A673 (cell line): ENCODE measurements at regions not wholly inside any gene's neighbourhood (a gene's known extent, or its start where the extent isn't known, plus 50 kb on each side); places are given as distances from the start of the nearest gene placed in this dataset.

ENCODE experiments used
- EZH2 ChIP-seq: fragments of 200-600 bp; sonication (generic); IDR thresholded peaks from 2 replicates; pipeline ENCODE4 v1.6.1; 2017; ENCODE audit warnings: borderline replicate concordance, low read depth, mild to moderate bottlenecking, mixed read lengths, antibody characterized with exemption, low read length; ENCODE audit not compliant: poor library complexity, severe bottlenecking
- TF ChIP-seq, protein P1 (sequence below): fragments of 300-800, 200-600 bp; sonication (generic); conservative IDR thresholded peaks from 2 replicates; pipeline ENCODE4 v1.5.1; 2017; ENCODE audit warnings: low read depth, mild to moderate bottlenecking, antibody characterized with exemption, low read length, moderate library complexity, mixed read lengths

DNA sequence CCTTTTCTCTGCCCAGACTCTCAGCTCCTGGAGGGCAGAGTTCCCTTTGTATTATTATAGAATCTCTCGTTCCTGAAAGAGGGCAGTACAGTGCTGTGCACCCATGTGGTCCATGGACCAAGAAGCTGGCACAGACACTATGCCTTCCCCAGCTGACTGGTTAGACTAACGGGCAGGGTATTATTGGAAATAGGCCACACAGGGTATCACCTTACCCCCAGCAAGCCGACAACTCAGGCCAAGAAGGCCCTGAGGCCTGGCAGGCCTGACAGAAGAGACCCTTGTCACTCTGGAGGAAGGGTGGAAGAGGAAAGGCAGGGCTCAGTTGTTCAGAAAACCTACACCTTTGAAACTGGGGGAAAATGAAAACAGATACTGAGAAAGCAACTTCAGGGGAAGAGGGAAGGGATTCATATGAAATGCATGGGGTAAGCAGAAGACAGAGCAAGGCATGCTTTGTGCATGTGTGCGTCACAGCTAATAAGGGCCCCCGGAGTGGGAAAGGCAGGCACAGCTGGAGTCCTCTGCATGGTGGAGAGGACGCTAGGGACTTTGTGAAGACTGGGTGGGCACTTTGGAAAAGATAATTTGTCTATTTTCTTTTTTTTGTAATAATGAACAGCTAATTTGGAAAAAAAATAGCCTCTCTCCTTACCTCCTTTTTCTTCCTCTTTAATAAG lies 476.8 kb upstream of the CELF4 start:
- no peak for TF ChIP-seq EZH2
- TF ChIP-seq, protein P1, sequence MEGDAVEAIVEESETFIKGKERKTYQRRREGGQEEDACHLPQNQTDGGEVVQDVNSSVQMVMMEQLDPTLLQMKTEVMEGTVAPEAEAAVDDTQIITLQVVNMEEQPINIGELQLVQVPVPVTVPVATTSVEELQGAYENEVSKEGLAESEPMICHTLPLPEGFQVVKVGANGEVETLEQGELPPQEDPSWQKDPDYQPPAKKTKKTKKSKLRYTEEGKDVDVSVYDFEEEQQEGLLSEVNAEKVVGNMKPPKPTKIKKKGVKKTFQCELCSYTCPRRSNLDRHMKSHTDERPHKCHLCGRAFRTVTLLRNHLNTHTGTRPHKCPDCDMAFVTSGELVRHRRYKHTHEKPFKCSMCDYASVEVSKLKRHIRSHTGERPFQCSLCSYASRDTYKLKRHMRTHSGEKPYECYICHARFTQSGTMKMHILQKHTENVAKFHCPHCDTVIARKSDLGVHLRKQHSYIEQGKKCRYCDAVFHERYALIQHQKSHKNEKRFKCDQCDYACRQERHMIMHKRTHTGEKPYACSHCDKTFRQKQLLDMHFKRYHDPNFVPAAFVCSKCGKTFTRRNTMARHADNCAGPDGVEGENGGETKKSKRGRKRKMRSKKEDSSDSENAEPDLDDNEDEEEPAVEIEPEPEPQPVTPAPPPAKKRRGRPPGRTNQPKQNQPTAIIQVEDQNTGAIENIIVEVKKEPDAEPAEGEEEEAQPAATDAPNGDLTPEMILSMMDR, result no peak
